ENCODE measurements at regions not wholly inside any gene's neighbourhood (a gene's known extent, or its start where the extent isn't known, plus 50 kb on each side); places are given as distances from the start of the nearest gene placed in this dataset.

GRCh38 chr12:125882141-125882540 lies 816.9 kb downstream of the AACS start:
- Histone ChIP-seq H3K9me1 (replicated peaks; ENCODE audit: control insufficient read depth, extremely low read depth, insufficient read depth, low read length) (no peaks in the 10 kb centered on the region), H3K4me3 (replicated peaks in 1 of 3; ENCODE audit: insufficient read depth in 1 of 3, low read depth in 1 of 3, low read length in 3 of 3) (no peak overlapping the region), H2AFZ (ENCODE audit: low read depth, low read length) (no peak overlapping the region), H3K4me2 (ENCODE audit: insufficient read depth, low read length) (no peak overlapping the region), H3K27ac (ENCODE audit: insufficient read depth, low read depth, low read length) (no peak overlapping the region), H3K27me3 (ENCODE audit: control insufficient read depth in 2 of 2, insufficient read depth in 2 of 2, low read length in 2 of 2) (no peaks in the 10 kb centered on the region), H4K20me1 (replicated peaks; ENCODE audit: control insufficient read depth, extremely low read depth, insufficient read depth, low read length) (no peaks in the 10 kb centered on the region), H3K4me1 (ENCODE audit: control insufficient read depth, extremely low read depth, insufficient read depth, low read length) (no peaks in the 10 kb centered on the region), H3K9ac (replicated peaks; ENCODE audit: extremely low read depth, insufficient read depth, low read length) (no peak overlapping the region), H3K9me3 (replicated peaks; ENCODE audit: control insufficient read depth, insufficient read depth, low read length) (peaks cover 2% of the 10 kb centered on the region), H3K36me3 (ENCODE audit: control insufficient read depth in 2 of 2, extremely low read depth in 1 of 2, insufficient read depth in 2 of 2, low read length in 2 of 2) (no peaks in the 10 kb centered on the region), H3K79me2 (ENCODE audit: control insufficient read depth, insufficient read depth, low read length) (no peaks in the 10 kb centered on the region)
- intact Hi-C loops (cut with micrococcal nuclease) (no loop called here), dilution Hi-C loops (cut with MboI; ENCODE audit: extremely low pct_ligation_motif_present, low sequenced_read_pairs) (no loop called here)
- DNase-seq (ENCODE audit: low read depth, low spot score) (no peak), FAIRE-seq (no peak)
- BruUV-seq (replicated peaks), result no TSS peak
- POLR2A ChIA-PET, result no interaction called here
- CTCF ChIA-PET, result no interaction called here
- TF ChIP-seq CTCF (IDR thresholded peaks at IDR 0.05; ENCODE audit: extremely low read depth in 1 of 2, insufficient read depth in 1 of 2, low read depth in 1 of 2, low read length in 2 of 2), result no peak

GRCh38 chr12:125888921-125889320 lies 823.7 kb downstream of the AACS start:
- intact Hi-C loops (cut with micrococcal nuclease), result no loop called here

More at GRCh38 chr12:125888921-125889320, 823.7 kb downstream of the AACS start:
- no peak for FAIRE-seq
- Histone ChIP-seq H3K4me1 (ENCODE audit: control insufficient read depth, extremely low read depth, insufficient read depth, low read length) (no peaks in the 10 kb centered on the region), H3K27me3 (ENCODE audit: control insufficient read depth in 2 of 2, insufficient read depth in 2 of 2, low read length in 2 of 2) (no peaks in the 10 kb centered on the region), H2AFZ (ENCODE audit: low read depth, low read length) (no peak overlapping the region), H3K9me1 (replicated peaks; ENCODE audit: control insufficient read depth, extremely low read depth, insufficient read depth, low read length) (no peaks in the 10 kb centered on the region), H3K4me2 (ENCODE audit: insufficient read depth, low read length) (no peak overlapping the region), H3K36me3 (ENCODE audit: control insufficient read depth in 2 of 2, extremely low read depth in 1 of 2, insufficient read depth in 2 of 2, low read length in 2 of 2) (no peaks in the 10 kb centered on the region), H3K9ac (replicated peaks; ENCODE audit: extremely low read depth, insufficient read depth, low read length) (no peak overlapping the region), H4K20me1 (replicated peaks; ENCODE audit: control insufficient read depth, extremely low read depth, insufficient read depth, low read length) (no peaks in the 10 kb centered on the region), H3K27ac (ENCODE audit: insufficient read depth, low read depth, low read length) (no peak overlapping the region), H3K4me3 (replicated peaks in 1 of 3; ENCODE audit: insufficient read depth in 1 of 3, low read depth in 1 of 3, low read length in 3 of 3) (no peak overlapping the region), H3K79me2 (ENCODE audit: control insufficient read depth, insufficient read depth, low read length) (no peaks in the 10 kb centered on the region), H3K9me3 (replicated peaks; ENCODE audit: control insufficient read depth, insufficient read depth, low read length) (no peaks in the 10 kb centered on the region)
- TF ChIP-seq FOS (IDR thresholded peaks at IDR 0.05; ENCODE audit: borderline replicate concordance, insufficient read depth, low read length) (no peak), POLR2AphosphoS5 (IDR thresholded peaks at IDR 0.05; ENCODE audit: insufficient read depth, low read depth, low read length) (no peak), POLR2A (IDR thresholded peaks at IDR 0.05; ENCODE audit: low read depth, low read length) (no peak), MYC (IDR thresholded peaks at IDR 0.05; ENCODE audit: low read depth, low read length) (no peak), CTCF (IDR thresholded peaks at IDR 0.05; ENCODE audit: extremely low read depth in 1 of 2, insufficient read depth in 1 of 2, low read depth in 1 of 2, low read length in 2 of 2) (no peak), JUN (IDR thresholded peaks at IDR 0.05; ENCODE audit: borderline replicate concordance, insufficient read depth, insufficient read length, low read depth) (no peak), MAX (IDR thresholded peaks at IDR 0.05; ENCODE audit: insufficient read depth, insufficient read length) (no peak), EZH2 (IDR thresholded peaks at IDR 0.05; ENCODE audit: borderline replicate concordance, low read depth, low read length, severe bottlenecking) (no peak), GATA2 (IDR thresholded peaks at IDR 0.05; ENCODE audit: insufficient read depth, insufficient read length, low read depth, low read length) (no peak)
- ChIA-PET CTCF (no interaction called here), POLR2A (no interaction called here)
- no peak for DNase-seq (ENCODE audit: low read depth, low spot score)
- dilution Hi-C loops (cut with MboI; ENCODE audit: extremely low pct_ligation_motif_present, low sequenced_read_pairs), result no loop called here
- no TSS peak for BruUV-seq (replicated peaks)

All from endothelial cell of umbilical vein (primary cell).